Thoracic aorta (tissue), 2 donors: ENCODE measurements at regions not wholly inside any gene's neighbourhood (a gene's known extent, or its start where the extent isn't known, plus 50 kb on each side); places are given as distances from the start of the nearest gene placed in this dataset.

Experiments used
- ATAC-seq: fragments of 150-250 bp; one replicate; pipeline ENCODE4 v1.8.0; 2017; ENCODE audit warnings: low read depth; ENCODE audit not compliant: insufficient number of reproducible peaks, low FRiP score
- DNase-seq: peaks from one replicate; pipeline ENCODE4 v3.0.0-alpha.2; 2020; ENCODE audit warnings: low spot score
- H3K27ac ChIP-seq, 2 donors: fragments of 200-600 bp; sonication (generic); 1 replicate in 1 of 2; 2 replicates in 1 of 2; pipeline ENCODE4 v1.5.1; 2016; ENCODE audit warnings: mild to moderate bottlenecking in 2 of 2, moderate library complexity in 2 of 2
- H3K27me3 ChIP-seq: fragments of 200-600 bp; sonication (generic); replicated peaks from 2 replicates; pipeline ENCODE4 v1.6.0; 2016; ENCODE audit warnings: mild to moderate bottlenecking; ENCODE audit not compliant: insufficient read depth
- H3K36me3 ChIP-seq: fragments of 200-600 bp; sonication (generic); one replicate; pipeline ENCODE4 v1.5.1; 2016
- H3K4me1 ChIP-seq, 2 donors: fragments of 200-600 bp; sonication (generic); 1 replicate in 1 of 2; 2 replicates in 1 of 2; pipeline versions ENCODE4 v1.5.1 to v1.6.0; 2016; ENCODE audit warnings: low read depth in 2 of 2, mild to moderate bottlenecking in 1 of 2; ENCODE audit not compliant: control insufficient read depth in 1 of 2
- H3K4me3 ChIP-seq: fragments of 200-600 bp; sonication (generic); 2 replicates; pipeline ENCODE4 v1.5.1; 2016; ENCODE audit warnings: mild to moderate bottlenecking
- H3K9me3 ChIP-seq: fragments of 200-600 bp; sonication (generic); 2 replicates; pipeline ENCODE4 v1.5.1; 2016
- TF ChIP-seq, protein P1 (sequence below): fragments of 200-600 bp; sonication (generic); IDR thresholded peaks from one replicate; pipeline ENCODE4 v1.5.1; 2019; ENCODE audit warnings: antibody characterized with exemption

GRCh38 chr2:221144909-221145308, 427.2 kb downstream of the EPHA4 start:
- no peaks in the 10 kb centered on the region for H3K4me1 ChIP-seq
- no peak for DNase-seq
- H3K9me3 ChIP-seq = no peaks in the 10 kb centered on the region
- H3K4me3 ChIP-seq = no peak overlapping the region
- H3K36me3 ChIP-seq = no peaks in the 10 kb centered on the region
- H3K27ac ChIP-seq = no peak overlapping the region
- TF ChIP-seq, protein P1, sequence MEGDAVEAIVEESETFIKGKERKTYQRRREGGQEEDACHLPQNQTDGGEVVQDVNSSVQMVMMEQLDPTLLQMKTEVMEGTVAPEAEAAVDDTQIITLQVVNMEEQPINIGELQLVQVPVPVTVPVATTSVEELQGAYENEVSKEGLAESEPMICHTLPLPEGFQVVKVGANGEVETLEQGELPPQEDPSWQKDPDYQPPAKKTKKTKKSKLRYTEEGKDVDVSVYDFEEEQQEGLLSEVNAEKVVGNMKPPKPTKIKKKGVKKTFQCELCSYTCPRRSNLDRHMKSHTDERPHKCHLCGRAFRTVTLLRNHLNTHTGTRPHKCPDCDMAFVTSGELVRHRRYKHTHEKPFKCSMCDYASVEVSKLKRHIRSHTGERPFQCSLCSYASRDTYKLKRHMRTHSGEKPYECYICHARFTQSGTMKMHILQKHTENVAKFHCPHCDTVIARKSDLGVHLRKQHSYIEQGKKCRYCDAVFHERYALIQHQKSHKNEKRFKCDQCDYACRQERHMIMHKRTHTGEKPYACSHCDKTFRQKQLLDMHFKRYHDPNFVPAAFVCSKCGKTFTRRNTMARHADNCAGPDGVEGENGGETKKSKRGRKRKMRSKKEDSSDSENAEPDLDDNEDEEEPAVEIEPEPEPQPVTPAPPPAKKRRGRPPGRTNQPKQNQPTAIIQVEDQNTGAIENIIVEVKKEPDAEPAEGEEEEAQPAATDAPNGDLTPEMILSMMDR = no peak
- ATAC-seq = no peak
- no peaks in the 10 kb centered on the region for H3K27me3 ChIP-seq

GRCh38 chr2:221145396-221145795, 426.7 kb downstream of the EPHA4 start:
- ATAC-seq (no peak), DNase-seq (no peak)
- H3K4me3 ChIP-seq = no peak overlapping the region
- H3K27ac ChIP-seq = no peak overlapping the region
- no peaks in the 10 kb centered on the region for H3K9me3 ChIP-seq
- no peaks in the 10 kb centered on the region for H3K27me3 ChIP-seq
- TF ChIP-seq, protein P1 = no peak
- no peaks in the 10 kb centered on the region for H3K36me3 ChIP-seq
- H3K4me1 ChIP-seq = no peaks in the 10 kb centered on the region

DNA sequence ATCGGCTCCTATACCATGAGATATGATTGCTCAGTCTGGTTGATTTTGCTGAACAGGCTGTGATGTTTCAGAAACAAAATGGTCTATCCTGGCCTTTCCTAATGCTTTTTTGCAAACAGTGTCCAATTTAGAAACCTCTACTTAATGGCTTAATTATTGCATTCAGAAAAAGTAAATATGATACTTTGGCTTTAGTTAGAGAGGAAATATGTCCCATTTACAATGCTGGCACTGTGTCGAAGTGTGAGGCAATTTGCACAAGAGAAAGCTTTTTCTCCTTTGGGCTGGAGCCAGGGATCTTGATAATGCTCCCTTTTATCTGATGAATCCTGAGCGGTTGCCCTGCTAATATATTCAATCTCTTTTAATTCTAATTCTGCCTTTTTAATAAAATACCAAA, 418.9 kb downstream of the EPHA4 start:
- Histone ChIP-seq H3K27ac (no peak overlapping the region), H3K4me3 (no peak overlapping the region), H3K36me3 (no peaks in the 10 kb centered on the region), H3K9me3 (no peaks in the 10 kb centered on the region), H3K4me1 (no peaks in the 10 kb centered on the region), H3K27me3 (no peaks in the 10 kb centered on the region)
- TF ChIP-seq, protein P1 = no peak
- no peak for DNase-seq
- ATAC-seq = no peak

DNA sequence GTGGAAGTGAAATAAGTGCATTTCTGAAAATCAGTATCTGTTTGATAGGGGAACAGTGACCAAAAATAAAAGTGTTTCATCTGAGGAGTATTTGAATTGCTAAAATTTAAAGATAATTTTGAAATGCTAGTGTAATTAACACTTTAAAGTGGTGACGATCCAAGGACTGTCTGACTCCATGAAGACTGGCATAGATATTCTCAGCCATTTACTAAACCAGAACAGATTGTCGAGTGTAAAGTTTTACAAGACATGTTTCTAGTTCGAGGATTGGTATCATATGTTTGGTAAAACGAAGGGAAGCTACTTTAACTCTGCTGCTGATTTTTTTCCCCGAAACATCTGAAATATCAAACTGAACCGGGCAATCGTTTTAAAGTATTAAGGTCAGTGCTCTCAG, 417.9 kb downstream of the EPHA4 start:
- Histone ChIP-seq H3K4me1 (no peaks in the 10 kb centered on the region), H3K27ac (no peak overlapping the region), H3K27me3 (no peaks in the 10 kb centered on the region), H3K4me3 (no peak overlapping the region), H3K9me3 (no peaks in the 10 kb centered on the region), H3K36me3 (no peaks in the 10 kb centered on the region)
- DNase-seq (no peak), ATAC-seq (no peak)
- TF ChIP-seq, protein P1 = no peak

GRCh38 chr2:221156062-221156734, 415.9 kb downstream of the EPHA4 start:
- no peaks in the 10 kb centered on the region for H3K27me3 ChIP-seq

More at GRCh38 chr2:221156062-221156734, 415.9 kb downstream of the EPHA4 start:
- H3K36me3 ChIP-seq = no peaks in the 10 kb centered on the region
- no peak overlapping the region for H3K27ac ChIP-seq
- no peak overlapping the region for H3K4me3 ChIP-seq
- no peak for DNase-seq
- no peak for ATAC-seq
- H3K9me3 ChIP-seq = no peaks in the 10 kb centered on the region
- TF ChIP-seq, protein P1 = no peak
- H3K4me1 ChIP-seq = no peaks in the 10 kb centered on the region
